Parathyroid adenoma (tissue), 2 donors: ENCODE measurements at regions not wholly inside any gene's neighbourhood (a gene's known extent, or its start where the extent isn't known, plus 50 kb on each side); places are given as distances from the start of the nearest gene placed in this dataset.

Experiments
- H2AFZ ChIP-seq: fragments of 300-600 bp; sonication (generic); one replicate; pipeline ENCODE4 v1.7.0; 2017; ENCODE audit warnings: antibody characterized with exemption, mild to moderate bottlenecking
- H3K27ac ChIP-seq: fragments of 300-600 bp; sonication (generic); one replicate; pipeline ENCODE4 v1.7.0; 2017
- H3K27me3 ChIP-seq: fragments of 300-600 bp; sonication (generic); one replicate; pipeline ENCODE4 v1.7.0; 2017; ENCODE audit warnings: low read length; ENCODE audit not compliant: control insufficient read depth, insufficient read depth
- H3K36me3 ChIP-seq: fragments of 300-600 bp; sonication (generic); one replicate; pipeline ENCODE4 v1.7.0; 2017; ENCODE audit warnings: low read length; ENCODE audit not compliant: control insufficient read depth, insufficient read depth
- H3K4me1 ChIP-seq: fragments of 300-600 bp; sonication (generic); one replicate; pipeline ENCODE4 v1.7.0; 2017; ENCODE audit warnings: control low read depth
- H3K4me2 ChIP-seq: fragments of 300-600 bp; sonication (generic); one replicate; pipeline ENCODE4 v1.7.0; 2017; ENCODE audit warnings: low read length
- H3K4me3 ChIP-seq: fragments of 300-600 bp; sonication (generic); one replicate; pipeline ENCODE4 v1.7.0; 2017; ENCODE audit warnings: low read depth, low read length
- H3K79me2 ChIP-seq: fragments of 300-600 bp; sonication (generic); one replicate; pipeline ENCODE4 v1.7.0; 2017; ENCODE audit warnings: control low read depth
- H3K9ac ChIP-seq: fragments of 300-600 bp; sonication (generic); one replicate; pipeline ENCODE4 v1.7.0; 2017; ENCODE audit warnings: mild to moderate bottlenecking
- H3K9me3 ChIP-seq: fragments of 300-600 bp; sonication (generic); one replicate; pipeline ENCODE4 v1.7.0; 2017; ENCODE audit warnings: low read length; ENCODE audit not compliant: control insufficient read depth
- CTCF ChIP-seq: fragments of 300-600 bp; sonication (generic); IDR thresholded peaks from one replicate; pipeline ENCODE4 v1.7.0; 2017; ENCODE audit warnings: antibody characterized with exemption, mild to moderate bottlenecking
- donor health status: primary hyperparathyroidism.

DNA sequence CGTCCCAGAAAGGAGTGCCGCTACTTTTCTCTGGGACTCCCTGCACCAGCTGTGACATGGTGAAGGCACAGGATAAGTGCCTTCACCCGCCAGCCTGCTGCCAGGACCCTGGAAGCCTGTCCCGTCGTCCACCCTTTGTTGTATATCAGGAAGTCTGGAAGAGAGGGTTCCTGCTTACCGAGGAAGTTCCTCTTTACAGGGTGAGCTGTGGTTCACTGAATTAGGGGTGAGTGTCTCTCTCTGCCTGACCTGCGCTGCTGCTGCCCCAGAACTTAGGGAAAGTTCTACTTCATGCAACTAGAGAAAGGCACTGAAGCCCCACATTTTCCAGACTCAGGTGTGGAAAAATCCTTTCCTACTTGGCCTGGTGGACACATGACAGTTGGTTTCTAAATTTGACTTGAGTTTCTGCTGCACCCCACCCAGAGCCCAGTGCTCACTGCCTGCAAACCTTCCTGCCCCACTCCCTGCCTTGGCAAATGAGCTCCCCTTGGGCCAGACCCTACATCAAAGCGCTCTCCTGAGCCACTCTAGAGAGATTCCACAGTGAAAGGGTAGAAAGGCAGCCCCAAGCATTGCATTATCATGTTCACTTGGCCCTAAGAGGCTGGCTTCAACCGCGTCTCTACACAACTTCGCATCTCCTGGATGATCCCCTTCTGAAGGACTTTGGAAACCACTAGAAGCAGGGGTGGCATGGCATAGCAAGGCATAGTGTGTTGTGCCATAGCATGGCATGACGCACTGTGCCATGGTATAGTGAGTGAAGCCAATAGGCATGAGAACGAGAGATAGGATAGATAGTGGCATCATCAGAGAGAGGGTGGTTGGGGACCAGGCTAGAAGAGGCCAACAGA is 215.8 kb upstream of the CDYL start:
- Histone ChIP-seq H3K27ac (no peak overlapping the region), H3K4me1 (no peaks in the 10 kb centered on the region), H3K9me3 (no peaks in the 10 kb centered on the region), H3K79me2 (no peaks in the 10 kb centered on the region), H3K9ac (no peak overlapping the region), H3K4me3 (no peak overlapping the region), H3K27me3 (no peaks in the 10 kb centered on the region), H3K36me3 (no peaks in the 10 kb centered on the region), H2AFZ (no peak overlapping the region), H3K4me2 (no peak overlapping the region)
- no peak for TF ChIP-seq CTCF

DNA sequence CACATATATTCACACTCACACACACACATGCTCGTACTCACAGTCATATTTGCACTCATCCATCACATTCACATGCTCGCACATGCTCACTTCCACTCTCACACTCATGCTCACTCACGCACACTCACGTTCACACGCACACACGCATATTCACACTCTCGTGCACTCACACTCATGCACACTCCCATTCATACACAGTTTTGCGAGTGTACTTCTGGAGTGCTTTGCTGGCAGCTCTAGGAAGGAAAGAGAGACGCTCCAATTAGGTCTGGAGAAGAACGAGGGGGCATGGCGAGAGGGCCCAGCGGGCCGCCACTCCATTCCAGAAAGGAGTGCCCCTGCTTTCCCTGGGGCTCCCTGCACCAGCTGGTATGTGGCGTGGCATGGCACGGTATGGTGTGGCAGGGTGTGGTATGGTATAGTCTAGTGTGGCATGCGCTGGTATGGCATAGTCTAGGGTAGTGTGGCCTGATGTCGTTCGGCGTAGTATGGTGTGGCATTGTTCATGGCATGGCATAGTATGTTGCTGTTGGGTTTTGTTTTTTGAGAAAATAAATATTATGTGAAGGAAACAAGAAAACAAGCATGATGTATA is 216.8 kb upstream of the CDYL start:
- H3K27me3 ChIP-seq = no peaks in the 10 kb centered on the region
- H3K4me3 ChIP-seq = no peak overlapping the region
- H3K4me1 ChIP-seq = no peaks in the 10 kb centered on the region
- H3K9me3 ChIP-seq = no peaks in the 10 kb centered on the region
- H3K79me2 ChIP-seq = no peaks in the 10 kb centered on the region
- TF ChIP-seq CTCF = no peak
- no peak overlapping the region for H3K9ac ChIP-seq
- no peak overlapping the region for H3K4me2 ChIP-seq
- H2AFZ ChIP-seq = no peak overlapping the region
- no peak overlapping the region for H3K27ac ChIP-seq
- H3K36me3 ChIP-seq = no peaks in the 10 kb centered on the region

DNA sequence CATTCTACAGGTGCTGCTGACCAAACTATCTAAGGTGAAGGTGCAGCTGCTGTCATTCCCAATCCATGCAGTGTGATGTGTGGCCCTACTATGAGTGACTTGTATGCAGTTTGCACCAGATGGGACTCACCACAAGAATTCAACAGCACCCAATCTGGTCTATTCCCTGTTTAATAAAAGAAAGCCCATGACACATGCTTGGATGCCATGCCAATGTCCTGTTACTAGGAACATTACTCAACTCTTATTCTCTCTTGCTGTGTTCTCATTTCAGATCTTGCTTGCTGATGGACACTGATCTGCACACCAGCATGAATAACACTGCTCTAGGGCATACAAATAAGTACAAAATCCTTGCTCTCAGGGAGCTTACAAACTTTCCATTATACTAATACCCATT is 221.6 kb upstream of the CDYL start:
- Histone ChIP-seq H3K36me3 (no peaks in the 10 kb centered on the region), H3K27ac (no peak overlapping the region), H2AFZ (no peak overlapping the region), H3K4me2 (no peak overlapping the region), H3K27me3 (no peaks in the 10 kb centered on the region), H3K4me1 (no peaks in the 10 kb centered on the region), H3K9ac (no peak overlapping the region), H3K9me3 (no peaks in the 10 kb centered on the region), H3K79me2 (no peaks in the 10 kb centered on the region), H3K4me3 (no peak overlapping the region)
- TF ChIP-seq CTCF = no peak

DNA sequence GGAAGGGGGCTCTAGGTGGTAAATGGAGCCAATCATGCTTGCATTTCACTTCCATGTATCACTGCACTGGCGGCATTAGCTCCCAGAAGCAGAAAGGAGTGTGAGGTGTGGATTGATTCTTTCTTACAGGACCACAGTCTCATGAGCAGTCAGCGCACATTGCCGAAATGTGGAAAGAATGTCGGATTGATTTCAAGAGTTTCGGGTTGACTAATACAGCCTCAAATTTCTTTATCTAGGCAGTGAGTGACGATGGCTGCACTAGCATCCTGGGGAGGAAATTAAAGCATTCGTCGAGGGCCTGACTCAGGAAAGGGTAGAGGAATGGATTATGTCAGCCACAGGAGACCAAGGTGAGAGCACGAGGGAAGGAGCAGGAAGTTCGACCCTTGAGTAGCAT is 222.8 kb upstream of the CDYL start:
- no peak for TF ChIP-seq CTCF
- Histone ChIP-seq H3K4me1 (no peaks in the 10 kb centered on the region), H3K9me3 (no peaks in the 10 kb centered on the region)

More for the DNA sequence above, 222.8 kb upstream of the CDYL start:
- Histone ChIP-seq H3K9ac (no peak overlapping the region), H2AFZ (no peak overlapping the region), H3K36me3 (no peaks in the 10 kb centered on the region), H3K79me2 (no peaks in the 10 kb centered on the region), H3K4me2 (no peak overlapping the region), H3K4me3 (no peak overlapping the region), H3K27ac (no peak overlapping the region), H3K27me3 (no peaks in the 10 kb centered on the region)
